ENCODE measurements at regions not wholly inside any gene's neighbourhood (a gene's known extent, or its start where the extent isn't known, plus 50 kb on each side); places are given as distances from the start of the nearest gene placed in this dataset.
"Not testable (repeated sequence)": the region's sequence is repeated elsewhere in the genome, so short reads cannot be mapped to it uniquely, and the experiment has no call there.

- no peak for DNase-seq (ENCODE audit: low spot score)
Observed at GRCh38 chr18:78416853-78417252, 562.8 kb upstream of the SALL3 start.

DNA sequence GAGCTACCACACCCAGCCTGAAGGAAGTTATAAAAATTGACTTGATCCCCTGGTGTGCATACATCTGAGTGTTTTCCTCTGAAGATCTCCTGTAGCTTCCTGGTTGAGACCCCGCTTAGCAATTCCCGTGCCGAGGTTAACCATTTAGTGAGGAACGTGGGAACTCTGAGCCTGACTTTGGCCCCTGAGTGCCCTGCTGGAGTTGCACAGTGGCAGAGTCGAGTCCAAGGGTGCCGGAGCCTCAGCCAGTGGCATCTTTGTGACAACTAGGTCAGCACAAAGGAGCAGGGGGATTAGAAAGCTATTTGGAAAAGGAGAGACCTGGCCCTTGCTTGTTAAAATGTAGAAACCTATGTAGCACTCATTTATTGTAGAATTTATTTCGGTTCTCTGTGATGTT lies 561.2 kb upstream of the SALL3 start:
- no peak for DNase-seq (ENCODE audit: low spot score)

DNA sequence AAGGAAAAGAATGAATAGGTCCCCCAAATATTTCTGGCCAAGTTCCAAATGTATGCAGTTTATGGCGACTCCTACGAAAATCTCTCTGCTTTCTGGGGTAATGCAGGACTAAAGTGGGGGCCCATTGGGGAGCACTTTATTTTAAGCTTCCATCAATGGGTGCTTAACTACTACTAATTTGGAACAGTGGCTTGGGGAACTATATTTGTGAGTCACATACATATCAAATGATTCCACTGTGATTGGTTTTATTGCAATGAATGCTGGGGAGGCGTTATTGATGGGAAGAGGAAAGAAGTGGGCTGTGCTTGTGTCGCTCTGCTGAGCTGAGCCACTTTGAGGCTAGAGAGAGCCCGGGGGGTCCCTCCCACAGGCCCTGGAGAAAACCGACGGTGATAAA lies 560.4 kb upstream of the SALL3 start:
- DNase-seq (ENCODE audit: low spot score): no peak

GRCh38 chr18:78420116-78420515 lies 559.5 kb upstream of the SALL3 start:
- no peak for DNase-seq (ENCODE audit: low spot score)

DNA sequence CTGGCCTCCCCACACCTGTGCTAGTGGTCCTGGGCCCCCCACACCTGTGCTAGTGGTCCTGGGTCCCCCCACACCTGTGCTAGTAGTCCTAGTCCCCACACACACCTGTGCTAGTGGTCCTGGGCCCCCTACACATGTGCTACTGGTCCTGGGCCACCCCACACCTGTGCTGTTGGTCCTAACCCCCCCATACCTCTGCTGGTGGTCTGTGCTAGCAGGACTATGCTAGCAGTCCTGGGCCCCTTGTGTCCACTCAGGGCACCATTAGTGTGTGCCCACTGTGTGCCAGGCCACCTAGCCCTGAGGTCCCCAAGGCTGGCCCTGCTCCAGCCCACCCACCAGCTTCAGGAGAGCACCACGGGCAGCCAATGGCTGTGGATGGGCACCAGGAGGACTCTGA lies 558.2 kb upstream of the SALL3 start:
- DNase-seq (ENCODE audit: low spot score): peak; percentile 14

- DNase-seq (ENCODE audit: low spot score): no peak
Observed at GRCh38 chr18:78422336-78422735, 557.3 kb upstream of the SALL3 start.

DNA sequence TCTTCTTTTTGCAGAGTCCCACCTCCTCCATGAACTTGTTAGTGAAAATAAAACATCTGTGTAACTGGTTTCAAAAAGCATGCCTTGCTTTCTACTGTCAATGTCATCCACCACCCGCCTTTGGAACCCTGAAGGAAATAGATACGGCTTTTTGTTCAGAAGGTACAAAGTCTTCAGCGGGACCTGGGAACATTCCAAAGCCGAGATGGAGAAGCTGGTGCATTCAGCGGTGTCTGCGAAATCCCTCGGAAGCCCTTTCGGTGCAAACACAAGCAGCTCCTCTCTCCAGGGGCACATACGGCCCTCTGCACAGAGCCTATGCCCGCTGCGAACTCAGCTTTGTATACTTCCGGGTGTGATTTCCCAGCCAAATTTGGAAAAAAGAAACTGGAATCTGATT lies 555.8 kb upstream of the SALL3 start:
- DNase-seq (ENCODE audit: low spot score): no peak

GRCh38 chr18:78424403-78425018 lies 555.1 kb upstream of the SALL3 start:
- DNase-seq (ENCODE audit: low spot score): no peak

- DNase-seq (ENCODE audit: low spot score): no peak
Observed at GRCh38 chr18:78425019-78425412, 554.6 kb upstream of the SALL3 start.

- no peak for DNase-seq (ENCODE audit: low spot score)
Observed at GRCh38 chr18:78427081-78427480, 552.5 kb upstream of the SALL3 start.

DNA sequence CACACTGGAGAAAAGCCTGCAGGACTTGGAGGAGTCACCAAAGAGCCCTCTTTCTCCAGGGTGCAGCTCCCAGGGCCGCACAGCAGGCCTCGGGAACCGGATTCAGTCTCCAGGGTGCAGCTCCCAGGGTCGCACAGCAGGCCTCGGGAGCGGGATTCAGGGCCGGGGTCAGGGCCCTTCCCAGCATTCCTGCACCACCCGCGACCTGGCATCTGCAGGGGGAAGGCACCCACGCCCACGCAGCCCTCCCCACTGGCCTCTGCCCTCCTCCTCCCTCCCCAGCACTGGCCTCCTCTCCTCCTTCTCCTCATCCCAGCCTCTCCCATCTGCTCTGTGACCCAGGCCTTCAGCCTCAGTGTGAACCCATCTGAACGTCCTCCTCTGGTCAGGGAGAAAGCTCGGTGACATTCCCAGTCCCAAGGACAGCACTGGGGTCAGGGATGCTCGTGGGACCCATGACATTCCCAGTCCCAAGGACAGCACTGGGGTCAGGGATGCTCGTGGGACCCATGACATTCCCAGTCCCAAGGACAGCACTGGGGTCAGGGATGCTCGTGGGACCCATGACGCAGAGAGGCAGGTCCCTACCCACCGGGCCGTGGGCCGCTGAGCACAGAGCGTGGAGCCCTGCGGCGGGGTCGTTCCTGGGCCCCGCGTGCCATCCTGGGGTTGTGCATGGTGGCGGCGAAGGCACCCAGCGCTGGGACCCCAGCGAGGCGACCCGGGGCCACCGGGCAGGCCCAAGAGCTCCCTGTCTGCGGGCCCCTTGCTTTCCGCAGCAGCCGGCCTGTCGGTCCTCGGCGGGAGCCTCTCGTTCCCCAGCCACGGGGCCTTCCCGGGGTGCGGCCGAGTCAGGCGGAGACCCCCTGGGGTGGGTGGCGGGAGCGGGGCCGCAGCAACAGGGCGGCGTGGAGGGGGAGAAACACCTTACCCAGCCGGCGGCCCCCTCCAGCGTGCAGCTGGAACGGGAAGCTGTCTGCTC lies 550.2 kb upstream of the SALL3 start:
- DNase-seq (ENCODE audit: low spot score): no peak

- peak; percentile 65 for DNase-seq (ENCODE audit: low spot score)
Observed at GRCh38 chr18:78430131-78430758, 549.4 kb upstream of the SALL3 start.

DNA sequence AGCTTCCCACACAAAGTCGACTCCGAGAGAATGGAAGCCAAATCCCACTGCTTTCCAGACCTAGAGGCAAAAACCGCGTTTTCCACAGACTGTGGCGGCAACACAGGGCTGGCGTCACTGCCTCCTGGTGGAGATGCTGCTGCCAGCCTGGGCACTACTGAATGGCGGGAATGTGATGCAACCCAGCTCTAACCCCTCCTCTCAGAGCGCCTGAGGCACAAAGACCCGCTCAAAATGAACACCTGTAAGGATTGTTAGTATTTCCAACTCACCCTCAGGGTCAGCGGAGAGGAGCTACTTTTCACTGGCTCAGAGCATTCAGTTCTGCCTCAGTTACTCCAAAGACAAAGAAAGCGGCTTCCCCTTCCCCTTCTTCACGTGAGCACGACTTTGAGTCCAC lies 548.0 kb upstream of the SALL3 start:
- DNase-seq (ENCODE audit: low spot score): no peak

DNA sequence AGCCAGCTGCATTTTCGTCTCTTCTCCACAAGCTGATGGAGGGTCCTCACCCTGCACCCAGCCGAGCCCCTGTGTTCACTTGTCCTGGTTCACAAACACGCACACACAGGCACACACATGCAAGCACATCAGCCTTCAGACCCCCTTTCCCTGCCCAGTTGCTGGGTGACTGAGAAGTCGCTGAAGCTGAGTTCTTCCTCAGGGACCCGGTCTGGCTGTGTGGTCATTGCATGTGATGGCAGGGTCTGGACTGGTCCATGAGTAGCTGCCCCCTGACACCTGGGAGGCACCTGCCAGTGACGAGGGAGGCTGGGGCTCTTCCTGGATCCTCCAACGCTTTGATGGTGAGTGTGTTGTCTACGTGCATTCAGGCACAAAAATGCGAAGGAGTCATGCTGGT lies 546.1 kb upstream of the SALL3 start:
- DNase-seq (ENCODE audit: low spot score): no peak

GRCh38 chr18:78436110-78436509 lies 543.5 kb upstream of the SALL3 start:
- DNase-seq (ENCODE audit: low spot score): no peak

DNA sequence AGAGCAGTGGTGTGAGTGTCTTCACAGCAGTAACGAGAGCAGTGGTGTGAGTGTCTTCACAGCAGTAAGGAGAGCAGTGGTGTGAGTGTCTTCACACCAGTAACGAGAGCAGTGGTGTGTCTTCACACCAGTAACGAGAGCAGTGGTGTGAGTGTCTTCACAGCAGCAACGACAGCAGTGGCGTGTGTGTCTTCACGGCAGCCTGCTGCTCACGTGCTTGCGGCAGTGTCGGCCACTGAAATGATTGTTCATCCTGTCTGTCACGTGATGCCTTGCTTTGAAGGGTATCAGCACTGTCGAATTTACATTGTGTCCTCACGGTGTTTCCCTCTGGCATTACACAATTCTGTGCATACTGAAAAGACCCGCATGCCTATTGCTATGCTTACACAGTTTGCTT lies 541.4 kb upstream of the SALL3 start:
- not testable (repeated sequence) for DNase-seq (ENCODE audit: low spot score)

DNA sequence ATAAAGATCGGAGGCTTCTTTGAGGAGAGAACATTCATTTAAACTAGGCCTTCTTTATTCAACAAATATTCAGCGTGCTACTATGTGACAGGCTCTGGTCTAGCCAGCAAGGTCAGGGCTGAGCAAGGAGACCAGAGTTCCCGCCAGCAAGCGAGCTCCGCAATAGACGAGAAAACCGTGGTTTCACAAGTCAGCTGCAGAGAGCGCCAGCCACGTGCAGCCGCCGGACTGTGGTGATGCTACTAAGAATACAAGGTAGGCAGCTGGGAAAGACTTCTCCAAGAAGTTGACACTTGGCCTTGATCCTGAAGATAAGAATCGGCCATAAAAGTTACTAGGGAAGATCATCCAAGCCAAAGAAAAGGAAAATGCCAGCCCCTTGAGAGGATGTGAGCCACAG lies 533.7 kb upstream of the SALL3 start:
- DNase-seq (ENCODE audit: low spot score): no peak

DNA sequence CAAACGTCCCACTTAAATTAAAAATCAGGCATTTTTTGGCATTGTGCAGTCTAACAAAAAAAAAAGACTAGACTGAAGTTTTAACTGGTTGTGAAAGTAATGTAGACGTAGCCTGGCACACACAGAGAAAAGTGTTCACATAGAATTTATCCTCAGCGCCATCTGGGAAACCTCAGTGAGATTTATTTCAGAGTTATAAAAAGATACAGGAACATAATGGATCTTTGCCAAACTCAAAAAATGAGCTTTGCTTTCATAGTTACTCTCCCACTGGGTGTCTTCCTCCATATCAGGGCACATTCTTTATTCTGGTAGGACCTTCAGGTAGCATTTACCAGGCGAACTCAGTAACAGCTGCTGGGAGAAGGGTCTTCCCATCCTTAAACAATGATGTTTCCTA lies 532.4 kb upstream of the SALL3 start:
- DNase-seq (ENCODE audit: low spot score): no peak

GRCh38 chr18:78448106-78448505 lies 531.5 kb upstream of the SALL3 start:
- DNase-seq (ENCODE audit: low spot score): no peak

DNA sequence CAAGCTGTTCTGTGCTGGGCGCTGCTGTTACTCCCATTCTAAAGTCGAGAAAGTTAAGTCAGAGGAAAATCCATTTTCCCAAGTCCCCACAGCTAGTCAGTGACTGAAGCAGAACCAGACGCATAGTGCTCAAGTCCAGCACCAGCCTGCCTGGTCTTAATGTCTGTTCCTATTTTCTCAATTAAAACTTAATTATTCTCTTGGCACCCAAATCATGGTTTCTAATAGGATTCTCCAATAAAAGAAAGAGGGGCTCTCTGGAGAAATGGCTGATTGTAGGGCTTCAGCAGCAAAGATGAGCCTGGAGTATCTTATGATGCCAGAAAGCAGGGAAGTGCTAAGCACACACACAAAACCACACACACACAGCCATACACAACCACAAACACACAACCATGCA lies 531.0 kb upstream of the SALL3 start:
- no peak for DNase-seq (ENCODE audit: low spot score)

DNA sequence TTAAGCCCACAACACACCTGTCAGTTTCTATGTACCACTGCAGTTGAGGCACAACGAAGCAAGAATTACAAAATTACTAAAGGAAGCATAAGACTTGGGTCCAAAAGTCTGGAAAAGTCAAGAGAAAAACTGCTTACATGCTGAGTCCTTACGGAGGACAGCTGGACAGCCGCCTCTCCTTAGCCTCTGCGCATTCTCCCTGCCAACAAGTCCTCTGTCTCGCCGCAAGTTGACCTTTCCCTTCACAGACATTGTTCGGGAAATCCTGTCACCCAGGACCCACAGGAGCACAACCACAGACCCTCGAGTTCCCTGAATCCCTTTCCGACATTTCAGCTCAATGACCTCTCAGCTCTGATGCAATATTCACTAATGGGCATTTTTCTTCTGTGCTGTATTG lies 525.4 kb upstream of the SALL3 start:
- no peak for DNase-seq (ENCODE audit: low spot score)

- DNase-seq (ENCODE audit: low spot score): no peak
Observed at GRCh38 chr18:78455386-78455785, 524.2 kb upstream of the SALL3 start.

- DNase-seq (ENCODE audit: low spot score): no peak
Observed at GRCh38 chr18:78457011-78457410, 522.6 kb upstream of the SALL3 start.

Data from D341Med (cell line).